Limb (tissue), 2 donors: ENCODE measurements at regions not wholly inside any gene's neighbourhood (a gene's known extent, or its start where the extent isn't known, plus 50 kb on each side); places are given as distances from the start of the nearest gene placed in this dataset.
A peak's percentile ranks its signal among the peaks of the same experiment; 100 is the strongest.
"Not testable (repeated sequence)": the region's sequence is repeated elsewhere in the genome, so short reads cannot be mapped to it uniquely, and the experiment has no call there.

Experiments used
- DNase-seq, 2 donors: peaks; one replicate each; pipeline ENCODE4 v3.0.0-alpha.2; 2016; ENCODE audit errors: extremely low spot score in 2 of 2

DNA sequence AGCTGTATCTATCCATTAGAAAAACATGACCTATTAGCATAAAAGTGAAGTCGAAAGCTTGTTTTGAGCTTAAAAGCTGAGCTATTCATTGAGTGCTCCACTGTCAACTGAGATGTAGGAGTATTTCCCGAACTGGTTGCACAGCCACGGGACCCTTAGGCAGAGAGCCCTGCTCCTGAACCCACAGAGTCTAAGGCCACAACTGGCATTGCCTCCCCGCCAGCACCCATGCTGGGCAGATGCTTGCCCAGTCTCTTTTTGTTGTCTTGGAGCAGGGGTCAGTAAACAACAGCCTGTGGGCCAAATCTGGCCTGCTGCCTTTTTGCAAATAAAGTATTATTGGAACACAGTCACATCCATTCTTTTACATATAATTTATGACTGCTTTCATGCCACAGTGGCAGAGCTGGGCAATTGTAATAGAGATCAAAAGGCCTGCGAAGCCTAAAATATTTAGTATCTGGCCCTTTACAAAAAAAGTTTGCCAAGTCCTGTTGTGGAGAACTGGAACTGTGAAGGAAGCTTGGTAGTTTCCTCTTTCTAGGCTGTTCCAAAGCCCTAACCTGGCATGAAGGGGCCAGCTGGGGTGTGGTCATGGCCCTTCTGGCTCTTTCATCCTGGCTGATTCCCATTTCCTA, 58.4 kb upstream of the WAPL start:
- DNase-seq, result no peak

DNA sequence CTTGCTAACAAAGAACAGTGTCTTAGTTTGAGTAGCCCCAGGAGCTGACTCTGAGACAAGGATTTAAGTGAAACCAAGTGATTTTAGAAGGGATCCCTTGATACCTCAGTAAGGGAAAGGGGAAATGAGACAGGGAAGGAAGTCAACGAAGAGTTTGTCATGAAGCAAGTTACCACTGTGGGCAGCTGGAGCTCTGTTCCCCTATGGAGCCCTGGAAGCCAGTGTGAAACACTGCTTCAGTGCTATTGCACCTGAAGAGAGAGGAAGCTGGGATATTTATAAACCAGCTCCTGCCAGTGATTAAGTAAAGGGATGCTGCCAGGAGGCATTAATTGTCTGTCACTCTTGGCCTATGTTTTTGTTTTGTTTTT, 58.9 kb upstream of the WAPL start:
- no peak for DNase-seq

DNA sequence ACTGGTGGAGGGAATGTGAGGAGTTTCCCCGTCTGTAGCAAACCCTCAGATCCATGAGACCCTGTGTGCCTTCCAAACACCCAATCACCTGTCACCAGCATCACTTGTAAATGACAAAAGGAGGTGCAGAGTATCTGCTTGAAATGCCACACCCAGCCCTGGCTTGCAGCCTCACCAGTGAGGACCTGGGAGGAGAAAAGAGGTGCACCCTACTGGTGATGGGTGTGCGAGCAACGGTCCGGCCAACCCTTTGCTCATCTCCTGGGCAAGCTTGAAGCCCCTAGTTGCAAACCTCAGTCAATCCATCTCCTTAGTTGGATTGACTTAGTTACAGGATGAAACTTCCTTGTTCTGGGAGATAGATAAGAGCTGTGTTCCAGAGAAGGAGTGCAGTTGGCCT, 62.4 kb upstream of the WAPL start:
- no peak for DNase-seq

DNA sequence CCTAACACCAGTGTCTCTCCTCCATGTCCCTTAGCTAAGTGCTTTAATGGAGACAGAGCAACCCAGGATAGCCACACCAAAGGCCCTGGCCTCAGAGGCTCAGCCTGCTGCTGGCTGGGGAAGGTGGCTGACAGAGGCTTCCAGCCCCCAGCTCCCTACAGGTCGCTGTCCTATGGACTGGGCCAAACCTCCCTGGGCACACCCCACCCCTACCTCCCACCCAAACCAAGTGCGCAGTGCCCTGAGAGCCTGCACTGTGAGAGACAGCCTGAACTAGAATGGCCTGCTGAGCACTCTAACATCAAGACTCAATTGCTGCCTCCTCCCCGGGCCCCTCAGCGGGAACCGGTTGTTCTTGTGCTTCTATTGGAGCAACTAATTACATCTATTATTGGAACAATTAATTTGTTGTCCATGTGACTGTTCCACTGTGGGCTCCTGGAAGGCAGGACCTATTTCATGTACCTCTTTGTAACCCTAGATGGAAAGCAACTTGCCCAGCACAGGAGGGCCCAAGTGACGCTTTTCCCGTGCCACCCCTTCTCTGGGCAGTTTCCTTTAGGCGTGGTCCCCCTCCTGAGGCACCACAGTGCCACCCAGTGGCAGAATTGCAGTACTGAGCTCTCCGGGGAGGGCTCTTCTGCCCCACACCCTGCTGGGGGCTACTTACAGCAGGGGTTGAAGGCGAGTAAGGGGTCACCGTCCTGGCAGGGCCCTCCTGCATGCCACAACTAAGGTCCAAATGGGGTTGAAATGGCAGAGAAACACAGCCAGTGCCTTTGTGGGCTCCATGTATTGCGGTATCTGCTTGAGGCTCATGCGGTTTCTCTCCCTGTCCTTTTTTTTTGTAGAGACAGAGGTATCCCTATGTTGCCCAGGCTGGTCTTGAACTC, 63.7 kb upstream of the WAPL start:
- DNase-seq, result peak; percentile 71 to 77

DNA sequence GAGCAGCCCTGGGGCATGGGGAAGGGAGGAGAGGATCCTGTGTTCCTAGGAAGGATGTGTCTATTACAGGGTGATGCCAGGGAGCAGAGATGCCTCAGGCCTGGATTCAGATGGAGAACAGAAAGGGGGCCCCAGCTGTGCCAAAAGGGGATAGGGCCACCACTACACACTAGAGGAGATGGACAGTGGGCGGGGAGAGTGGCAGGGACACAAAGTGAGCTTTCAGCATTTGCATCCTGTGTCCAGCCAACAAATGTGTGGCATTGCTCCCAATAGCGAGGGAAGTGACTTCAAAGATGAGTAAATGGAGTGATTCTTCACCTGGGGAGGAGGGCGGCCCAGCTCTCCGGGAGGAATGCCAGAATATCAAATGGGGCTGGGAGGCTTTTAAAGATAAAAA, 64.9 kb upstream of the WAPL start:
- no peak for DNase-seq

DNA sequence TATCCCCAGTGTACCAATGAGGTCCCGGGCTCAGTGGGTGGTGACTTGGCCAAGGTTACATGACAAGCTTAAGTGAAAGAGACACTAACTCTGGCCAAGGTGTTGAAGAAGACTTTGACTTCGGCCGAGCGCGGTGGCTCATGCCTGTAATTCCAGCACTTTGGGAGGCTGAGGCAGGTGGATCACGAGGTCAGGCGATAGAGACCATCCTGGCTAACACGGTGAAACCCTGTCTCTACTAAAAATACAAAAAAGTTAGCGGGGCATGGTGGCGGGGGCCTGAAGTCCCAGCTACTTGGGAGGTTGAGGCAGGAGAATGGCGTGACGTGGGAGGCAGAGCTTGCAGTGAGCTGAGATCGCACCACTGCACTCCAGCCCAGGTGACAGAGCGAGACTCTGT, 65.6 kb upstream of the OPN4 start:
- DNase-seq, result not testable (repeated sequence)

DNA sequence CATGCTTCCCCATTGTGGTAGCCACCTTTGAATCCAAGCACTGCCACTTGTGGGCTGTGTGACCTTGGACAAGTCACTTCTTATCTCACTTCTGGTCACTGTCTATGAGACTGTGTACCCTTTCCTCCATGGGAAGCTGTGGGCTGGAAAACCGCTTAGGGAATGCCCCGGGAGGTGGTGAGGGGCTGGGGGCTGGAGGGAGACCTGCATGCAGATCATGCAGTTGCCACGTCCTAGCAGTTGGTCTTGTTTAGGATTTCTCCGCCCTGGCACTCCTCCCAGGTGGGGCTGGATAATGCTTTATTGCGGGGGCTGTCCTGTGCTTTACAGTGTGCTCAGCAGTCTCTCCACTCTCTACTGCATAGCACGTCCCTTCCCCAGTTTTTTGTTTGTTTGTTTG, 62.9 kb upstream of the OPN4 start:
- no peak for DNase-seq

DNA sequence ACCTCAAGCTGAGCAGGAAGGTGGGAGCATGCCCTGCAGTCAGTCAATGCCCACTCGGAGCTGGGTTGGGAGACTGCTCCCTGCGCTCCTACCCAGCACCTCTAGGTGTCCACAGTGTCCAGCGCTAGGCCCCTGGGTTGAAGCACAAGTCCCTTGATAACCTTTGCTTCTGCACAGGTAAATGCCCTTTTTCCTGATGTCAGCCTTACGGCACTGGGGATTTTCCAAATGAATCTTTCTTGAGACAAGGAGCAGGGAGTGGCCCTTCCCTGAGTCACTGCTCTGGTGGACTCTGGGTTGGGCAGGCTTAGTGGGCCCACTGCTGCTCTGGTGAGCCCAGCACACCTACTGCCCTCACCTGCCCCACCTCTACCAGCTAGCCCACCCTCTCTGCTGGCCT, 61.9 kb upstream of the OPN4 start:
- DNase-seq, result no peak

DNA sequence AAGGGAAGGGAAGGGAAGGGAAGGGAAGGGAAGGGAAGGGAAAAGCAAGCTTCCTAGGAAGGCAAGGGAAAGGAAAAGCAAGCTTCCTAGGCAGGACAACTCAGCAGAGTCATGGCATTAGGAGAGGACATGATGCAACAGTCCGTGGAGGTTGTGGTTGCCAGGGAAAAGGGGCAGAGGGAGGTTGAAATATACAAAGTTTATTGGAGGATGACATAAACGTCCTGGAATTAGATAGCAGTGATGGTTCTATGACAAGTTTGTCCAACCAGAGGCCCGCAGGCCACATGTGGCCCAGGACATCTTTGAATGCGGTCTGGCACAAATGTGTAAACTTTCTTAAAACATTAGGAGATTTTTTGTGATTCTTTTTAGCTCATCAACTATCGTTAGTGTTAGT, 59.8 kb upstream of the OPN4 start:
- DNase-seq, result no peak

DNA sequence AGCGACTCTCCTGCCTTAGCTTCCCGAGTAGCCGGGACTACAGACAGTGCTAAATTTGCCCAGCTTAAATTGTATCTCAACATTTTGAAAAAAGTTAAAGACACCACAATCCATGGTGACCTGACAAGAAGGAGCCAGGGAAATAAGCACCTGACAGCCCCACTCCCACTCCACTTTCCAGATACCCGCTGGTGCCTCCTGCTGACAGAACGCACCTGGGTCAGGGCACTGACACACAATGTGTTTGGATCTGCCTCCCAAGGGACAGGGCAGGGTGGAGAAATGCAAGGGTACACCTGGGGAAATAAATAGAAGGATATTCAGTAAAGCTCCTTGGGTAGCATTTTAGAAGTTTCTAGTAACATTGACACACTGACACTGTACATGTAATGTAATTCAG, 58.9 kb upstream of the OPN4 start:
- DNase-seq, result no peak

DNA sequence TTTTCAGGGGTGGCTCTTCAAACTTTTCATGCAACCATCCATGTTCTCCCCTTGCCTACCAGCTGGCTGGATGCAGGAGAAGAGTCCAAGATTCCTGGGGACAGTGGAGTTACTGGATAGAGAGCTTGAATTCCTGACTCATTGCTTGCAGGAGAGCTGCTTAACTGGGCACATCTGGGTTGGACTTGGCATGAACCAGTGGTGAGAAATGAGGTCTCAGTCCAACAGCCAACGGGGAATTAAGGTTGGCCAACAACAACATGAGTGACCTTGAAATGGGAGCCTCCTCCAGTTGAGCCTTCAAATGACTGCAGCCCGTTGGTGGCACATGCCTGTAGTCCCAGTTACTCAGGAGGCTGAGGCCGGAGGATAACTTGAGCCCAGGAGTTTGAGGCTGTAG, 58.1 kb upstream of the OPN4 start:
- DNase-seq, result no peak

DNA sequence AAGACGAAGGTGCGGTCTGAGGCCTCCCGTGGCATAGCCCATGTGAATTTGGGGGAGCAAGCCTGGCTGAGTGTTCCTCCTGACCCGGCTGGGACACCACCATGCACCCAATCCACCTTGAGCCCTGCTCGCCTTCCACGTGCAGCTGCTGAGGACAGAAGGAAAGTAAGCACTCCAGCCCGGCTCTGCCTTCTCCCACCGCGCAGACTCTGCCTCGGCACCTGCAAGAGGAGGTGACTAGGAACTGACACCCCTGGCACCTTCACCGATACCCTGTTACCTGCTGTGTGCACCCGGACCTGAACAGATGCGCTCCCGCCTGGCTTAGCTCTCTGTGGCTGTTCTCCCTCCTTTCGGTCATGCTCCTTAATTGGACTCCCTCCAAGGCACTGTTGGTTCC, 57.0 kb upstream of the OPN4 start:
- DNase-seq, result no peak

DNA sequence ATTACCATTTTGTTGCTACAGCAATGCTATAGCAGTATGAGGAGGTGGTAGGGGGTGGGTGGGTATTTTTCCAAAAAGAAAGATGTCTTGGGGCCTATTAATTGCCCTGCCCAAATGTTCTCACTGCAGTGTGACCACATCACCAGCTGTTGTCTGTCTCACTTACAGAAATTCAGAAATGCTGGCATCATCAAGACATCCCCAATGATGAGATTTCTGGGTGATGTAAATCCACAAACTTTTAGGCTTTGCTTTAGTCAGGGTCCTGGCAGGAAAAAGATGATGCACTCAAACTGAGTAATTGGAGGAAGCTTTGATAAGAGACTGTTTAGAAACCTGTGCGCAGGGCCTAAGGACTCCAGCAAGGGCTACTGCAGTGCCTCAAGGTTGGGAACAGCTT, 56.2 kb upstream of the OPN4 start:
- peak in 1 of 2 donors; percentile 16 for DNase-seq

DNA sequence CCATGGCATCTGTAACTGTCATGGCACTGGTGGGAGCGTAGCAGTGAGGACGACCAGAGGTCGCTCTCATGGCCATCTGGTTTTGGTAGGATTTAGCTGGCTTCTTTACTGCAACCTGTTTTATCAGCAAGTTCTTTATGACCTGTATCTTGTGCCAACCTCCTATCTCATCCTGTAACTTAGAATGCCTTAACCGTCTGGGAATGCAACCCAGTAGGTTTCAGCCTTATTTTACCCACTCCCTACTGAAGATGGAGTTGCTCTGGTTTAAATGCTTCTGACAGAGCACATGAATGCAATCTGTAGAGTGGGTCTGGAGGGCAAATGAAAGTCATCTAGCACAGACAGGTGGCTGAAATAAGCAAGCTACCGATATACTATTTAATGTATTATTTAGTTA, 55.3 kb upstream of the OPN4 start:
- DNase-seq, result no peak

DNA sequence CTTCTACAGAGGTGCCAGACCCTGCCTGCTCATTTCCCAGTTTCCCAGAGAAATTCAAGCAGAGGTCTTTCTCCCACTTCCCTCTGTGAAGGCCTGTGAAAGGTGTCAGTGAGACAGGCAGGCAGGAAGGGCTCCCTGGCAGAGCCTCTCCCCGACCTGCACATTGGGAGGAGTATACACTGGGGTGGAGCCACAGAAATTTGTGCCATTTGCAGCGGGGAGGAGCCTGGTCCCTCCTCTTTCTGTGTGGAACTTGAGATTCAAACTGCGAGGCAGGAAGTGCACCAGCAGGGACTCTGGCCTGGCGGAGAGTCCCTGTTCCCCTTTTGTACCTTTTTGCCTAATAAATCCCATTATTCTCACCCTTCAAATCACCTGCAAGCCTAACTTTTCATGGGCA, 54.6 kb upstream of the OPN4 start:
- no peak for DNase-seq

DNA sequence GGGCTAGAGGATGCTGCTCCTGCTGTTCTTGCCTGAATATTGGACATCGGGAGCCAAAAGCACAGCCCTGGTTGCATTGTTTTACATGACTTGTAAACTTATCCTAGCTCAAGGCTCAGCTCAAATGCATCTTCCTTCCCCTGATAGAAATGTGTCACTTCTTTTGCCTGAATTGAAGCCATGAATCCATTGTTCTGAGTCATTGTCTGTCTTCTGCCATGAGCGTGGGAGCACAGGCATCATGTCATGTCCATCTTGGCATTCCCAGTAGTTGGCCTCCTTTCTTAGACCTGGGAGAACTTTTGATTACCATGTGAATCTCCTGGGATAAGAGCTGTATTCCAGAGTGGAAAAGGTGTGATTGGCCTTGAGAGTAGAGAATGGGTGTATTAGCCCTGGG, 54.1 kb upstream of the OPN4 start:
- DNase-seq, result no peak

DNA sequence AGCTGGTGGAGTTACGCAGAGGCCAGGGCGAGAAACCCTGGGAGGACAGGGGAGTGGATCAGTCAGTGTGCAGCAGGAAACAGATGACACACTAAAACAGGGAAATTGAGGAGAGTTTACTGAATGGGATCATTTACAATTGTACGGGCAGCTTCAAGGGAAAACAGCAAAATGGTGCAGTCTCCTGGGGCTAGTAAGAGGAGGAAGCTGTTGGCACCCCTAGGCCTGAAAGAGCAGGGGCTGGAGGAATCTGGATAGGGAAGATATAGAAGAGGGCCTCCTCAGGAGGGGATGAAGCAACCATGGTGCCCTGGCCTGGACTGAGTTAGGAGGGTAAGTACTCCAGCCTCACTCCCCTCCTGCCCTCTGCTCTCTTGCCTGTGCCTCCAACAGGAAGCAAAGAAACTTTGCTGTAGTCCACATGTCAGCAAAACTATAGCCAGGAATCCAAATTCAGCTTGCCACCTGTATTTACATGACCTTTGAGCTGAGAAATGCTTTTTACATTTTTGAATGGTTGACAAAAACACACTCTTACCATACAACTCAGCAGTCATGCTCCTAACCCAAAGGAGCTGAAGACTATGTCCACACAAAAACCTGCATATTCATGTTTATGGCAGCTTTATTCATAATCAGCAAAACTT, 52.3 kb upstream of the OPN4 start:
- DNase-seq, result no peak

DNA sequence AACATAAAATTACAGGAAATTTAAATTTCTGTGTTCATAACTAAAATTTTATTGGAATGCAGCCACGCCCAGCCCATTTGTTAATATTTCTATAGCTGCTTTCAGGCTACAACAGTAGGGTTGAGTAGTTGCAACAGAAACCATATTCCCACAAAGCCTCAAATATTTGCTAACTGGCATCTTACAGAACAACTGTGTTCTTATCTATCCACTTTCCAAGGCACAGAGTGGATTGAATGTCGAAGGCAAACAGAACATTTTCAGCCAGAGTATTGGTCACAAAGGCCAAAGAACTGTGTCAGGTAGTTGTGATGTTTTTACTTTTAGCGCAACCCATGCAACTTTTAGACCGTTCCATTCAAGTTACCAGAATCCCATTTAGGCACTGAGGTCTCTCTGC, 51.1 kb upstream of the OPN4 start:
- no peak for DNase-seq
